GM11168 (cell line): ENCODE measurements at regions not wholly inside any gene's neighbourhood (a gene's known extent, or its start where the extent isn't known, plus 50 kb on each side); places are given as distances from the start of the nearest gene placed in this dataset.
"Not testable (repeated sequence)": the region's sequence is repeated elsewhere in the genome, so short reads cannot be mapped to it uniquely, and the experiment has no call there.

Experiments used
- in situ Hi-C: fragments of 300-500 bp; cut with MboI; formaldehyde crosslinking; loops from one replicate; pipeline ENCODE4 v1.12.0; 2022; ENCODE audit warnings: low sequenced_read_pairs; ENCODE audit not compliant: unreplicated experiment

DNA sequence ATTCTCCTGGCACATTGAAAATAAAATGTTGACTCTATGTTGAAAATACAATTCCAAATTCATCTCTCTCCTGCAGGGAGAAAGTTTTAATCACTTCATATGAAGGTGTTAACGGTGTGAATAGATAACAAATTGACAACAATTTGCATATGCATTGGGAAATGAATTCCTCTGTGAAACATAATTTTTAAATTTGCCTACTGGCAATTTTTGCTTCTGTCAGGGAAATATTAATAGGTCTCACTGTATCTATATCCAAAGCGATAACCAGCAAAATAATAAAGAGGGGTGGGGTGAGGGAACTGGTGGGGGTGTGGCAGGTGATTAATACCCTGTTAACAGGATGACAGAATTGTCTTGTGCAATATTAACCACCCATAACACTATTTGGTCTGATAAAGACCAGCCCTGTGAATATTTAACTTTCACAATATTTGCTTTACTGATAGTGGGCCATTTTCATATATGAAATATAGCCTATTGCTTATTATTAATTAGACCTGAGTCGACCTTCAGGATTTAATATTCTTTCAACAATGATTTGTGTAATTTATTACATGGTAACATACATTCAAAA lies 239.0 kb upstream of the SSTR1 start:
- in situ Hi-C loops: no loop called here

- in situ Hi-C loops: no loop called here
These were observed 238.2 kb upstream of the SSTR1 start for GRCh38 chr14:37969511-37969979.

GRCh38 chr14:37970696-37971095 lies 237.0 kb upstream of the SSTR1 start:
- in situ Hi-C loops: no loop called here

DNA sequence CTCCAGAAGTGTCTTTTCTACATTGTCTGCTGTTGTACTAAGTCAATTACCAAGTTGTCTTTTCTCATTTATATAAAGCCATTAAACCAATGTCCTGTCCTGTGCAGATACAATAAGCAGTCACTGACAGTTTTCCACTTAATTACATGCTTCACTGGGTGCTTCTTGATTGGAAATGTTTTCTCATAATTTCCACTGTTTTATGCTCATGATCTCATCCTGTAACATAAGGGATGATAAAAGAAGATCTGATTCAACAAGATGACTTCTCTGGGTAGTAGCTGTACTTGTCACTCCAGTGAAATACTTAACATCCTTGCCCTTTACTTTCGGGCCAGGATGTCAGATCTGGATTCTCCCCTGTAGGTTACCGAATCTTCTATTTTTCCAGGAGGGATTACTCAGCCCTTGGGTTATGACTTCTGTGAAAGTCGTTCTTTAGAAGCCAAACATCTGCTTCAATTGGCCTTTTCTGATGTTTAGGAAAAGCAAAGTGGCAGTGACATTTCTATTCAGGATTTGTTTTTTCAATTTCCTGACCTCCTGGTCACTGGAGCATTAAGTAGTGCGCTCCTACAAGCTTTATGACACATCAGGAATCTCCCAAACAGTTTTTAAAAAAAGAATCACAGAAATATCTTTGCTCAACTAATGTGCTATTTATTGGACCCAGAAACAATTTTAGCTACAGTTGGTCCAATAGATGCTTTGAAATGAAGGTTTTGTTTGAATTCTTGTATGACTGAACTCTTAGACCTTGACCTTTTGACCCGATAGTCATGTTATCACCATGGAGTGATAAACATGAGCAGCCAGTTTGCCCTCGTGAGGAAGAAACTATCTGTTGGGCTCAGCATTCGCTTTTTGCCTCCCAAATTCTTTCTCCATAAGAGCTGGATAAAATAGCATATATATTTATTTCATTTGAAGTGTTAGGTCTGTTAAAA lies 234.5 kb upstream of the SSTR1 start:
- in situ Hi-C loops: no loop called here

GRCh38 chr14:37974421-37974820 lies 233.3 kb upstream of the SSTR1 start:
- in situ Hi-C loops: no loop called here

- in situ Hi-C loops: no loop called here
These were observed 230.2 kb upstream of the SSTR1 start for GRCh38 chr14:37977481-37977880.

GRCh38 chr14:37985826-37986470 lies 221.8 kb upstream of the SSTR1 start:
- in situ Hi-C loops: no loop called here

DNA sequence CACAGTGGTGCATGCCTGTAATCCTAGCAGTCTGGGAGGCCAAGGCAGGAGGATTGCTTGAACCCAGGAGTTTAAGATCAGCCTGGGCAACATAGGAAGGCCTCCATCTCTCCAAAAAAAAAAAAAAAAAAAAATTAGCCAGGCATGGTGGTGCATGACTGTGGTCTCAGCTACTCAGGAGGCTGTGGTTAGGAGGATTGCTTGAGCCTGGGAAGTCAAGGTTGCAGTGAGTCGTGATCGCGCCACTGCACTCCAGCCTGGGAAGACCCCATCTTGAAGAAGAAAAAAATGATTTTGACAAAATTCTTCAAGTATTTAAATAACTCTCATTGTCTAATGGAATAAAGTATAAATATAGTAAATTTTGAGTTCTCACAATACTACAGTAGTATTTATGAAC lies 219.2 kb upstream of the SSTR1 start:
- in situ Hi-C loops: no loop called here

DNA sequence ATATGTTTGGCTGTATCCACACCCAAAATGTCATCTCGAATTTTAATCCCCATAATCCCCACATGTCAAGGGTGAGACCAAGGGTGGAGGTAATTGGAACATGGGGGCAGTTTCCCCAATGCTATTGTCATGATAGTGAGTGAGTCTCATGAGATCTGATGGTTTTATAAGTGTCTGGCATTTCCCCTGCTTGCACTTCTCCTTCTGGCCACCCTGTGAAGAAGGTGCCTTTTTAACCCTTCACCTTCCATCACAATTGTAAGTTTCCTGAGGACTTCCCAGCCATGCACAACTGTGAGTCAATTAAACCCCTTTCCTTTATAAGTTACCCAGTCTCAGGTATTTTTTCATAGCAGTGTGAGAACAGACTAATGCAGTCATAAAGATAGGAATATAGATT lies 216.7 kb upstream of the SSTR1 start:
- in situ Hi-C loops: no loop called here

DNA sequence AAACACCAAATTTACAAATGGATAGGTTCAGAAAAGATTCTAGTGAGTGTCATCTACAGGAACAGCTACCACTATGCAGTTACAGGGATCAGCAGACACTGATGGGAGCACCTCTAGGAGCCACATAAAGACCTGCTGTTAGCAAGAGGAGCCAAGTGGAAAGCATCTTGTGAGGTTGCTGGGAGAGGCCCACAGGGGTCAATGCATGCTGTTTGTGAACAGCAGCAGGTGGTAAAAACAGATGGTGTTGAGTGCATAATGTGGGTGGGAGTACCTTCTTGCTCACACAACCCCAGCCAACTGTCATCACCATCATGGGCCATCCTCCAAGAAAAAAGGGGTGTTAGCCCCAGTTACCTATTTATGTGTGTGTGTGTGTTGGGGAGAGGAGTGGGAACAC lies 215.2 kb upstream of the SSTR1 start:
- in situ Hi-C loops: no loop called here

GRCh38 chr14:37994846-37995372 lies 212.8 kb upstream of the SSTR1 start:
- in situ Hi-C loops: no loop called here

GRCh38 chr14:37997017-37997416 lies 210.7 kb upstream of the SSTR1 start:
- in situ Hi-C loops: no loop called here

GRCh38 chr14:38000340-38000739 lies 207.4 kb upstream of the SSTR1 start:
- in situ Hi-C loops: no loop called here

- in situ Hi-C loops: no loop called here
These were observed 206.2 kb upstream of the SSTR1 start for GRCh38 chr14:38001501-38001900.

- in situ Hi-C loops: no loop called here
These were observed 203.7 kb upstream of the SSTR1 start for GRCh38 chr14:38003746-38004609.

- in situ Hi-C loops: no loop called here
These were observed 203.2 kb upstream of the SSTR1 start for GRCh38 chr14:38004610-38004879.

GRCh38 chr14:38011156-38011555 lies 196.5 kb upstream of the SSTR1 start:
- in situ Hi-C loops: not testable (repeated sequence)

- in situ Hi-C loops: no loop called here
These were observed 195.6 kb upstream of the SSTR1 start for GRCh38 chr14:38012056-38012455.

DNA sequence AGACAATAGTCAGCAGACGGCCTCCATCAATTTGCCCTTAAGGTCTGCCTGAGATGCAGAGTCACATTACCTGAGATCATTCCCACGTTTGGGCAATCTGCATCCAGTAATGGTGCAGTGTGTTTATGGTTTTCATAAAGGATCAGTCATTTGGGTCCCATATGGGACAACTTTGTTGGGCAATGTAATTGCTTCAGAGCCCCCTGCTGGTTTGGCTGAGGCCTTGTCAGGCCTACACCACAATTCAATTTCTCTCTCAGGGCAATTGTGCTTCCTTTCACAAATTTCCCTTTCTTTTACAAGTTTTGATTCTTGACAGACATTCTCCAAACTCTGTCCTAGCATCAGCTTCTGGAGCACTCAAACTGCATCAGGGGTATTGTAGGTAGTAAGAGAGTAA lies 191.2 kb upstream of the SSTR1 start:
- in situ Hi-C loops: no loop called here

DNA sequence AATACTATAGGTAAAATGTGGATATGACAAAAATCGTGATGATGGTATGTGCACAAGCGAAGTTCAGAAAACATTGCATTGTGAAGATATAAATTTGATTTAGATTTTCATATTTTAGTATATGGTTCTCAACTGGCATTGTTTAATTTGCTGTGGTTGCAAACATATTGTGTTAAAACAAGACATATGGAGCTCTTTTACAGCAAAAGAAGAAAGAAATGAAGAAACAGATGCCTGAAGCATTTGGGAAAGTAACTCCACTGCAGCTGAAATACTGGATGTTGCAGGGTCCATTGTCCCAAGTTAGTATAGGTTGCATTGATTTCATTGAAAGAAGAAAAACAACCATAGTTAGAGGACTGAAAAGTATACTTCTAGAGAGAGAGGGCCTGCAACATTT lies 185.8 kb upstream of the SSTR1 start:
- in situ Hi-C loops: no loop called here
